ENCODE measurements at regions not wholly inside any gene's neighbourhood (a gene's known extent, or its start where the extent isn't known, plus 50 kb on each side); places are given as distances from the start of the nearest gene placed in this dataset.

- no peaks in the 10 kb centered on the region for H3K9me3 ChIP-seq
- H3K27me3 ChIP-seq, result no peaks in the 10 kb centered on the region
- H3K36me3 ChIP-seq, result no peaks in the 10 kb centered on the region
- DNase-seq (no peak), ATAC-seq (no peak)
- H3K4me3 ChIP-seq, result no peak overlapping the region
- in situ Hi-C loops (cut with MboI; ENCODE audit: low sequenced_read_pairs in 4 of 4) (no loop called here), intact Hi-C loops (cut with DNase I; ENCODE audit: low total_unique reads) (no loop called here)
- TF ChIP-seq CTCF (IDR thresholded peaks at IDR 0.05 in 4 of 5, conservative IDR thresholded peaks at IDR 0.05 in 1 of 5) (no peak), POLR2A (IDR thresholded peaks at IDR 0.05) (no peak)
- no peaks in the 10 kb centered on the region for H3K4me1 ChIP-seq
- H3K27ac ChIP-seq, result no peak overlapping the region
Measured at GRCh38 chr6:140475086-140475485, 1100.6 kb upstream of the CITED2 start.

GRCh38 chr6:140464720-140465119 lies 1090.3 kb upstream of the CITED2 start:
- TF ChIP-seq POLR2A (IDR thresholded peaks at IDR 0.05), result no peak
- no peak for TF ChIP-seq CTCF (IDR thresholded peaks at IDR 0.05 in 4 of 5, conservative IDR thresholded peaks at IDR 0.05 in 1 of 5)
- in situ Hi-C loops (cut with MboI; ENCODE audit: low sequenced_read_pairs in 4 of 4), result no loop called here

GRCh38 chr6:140463312-140463710 lies 1088.9 kb upstream of the CITED2 start:
- no peaks in the 10 kb centered on the region for H3K36me3 ChIP-seq
- H3K27ac ChIP-seq, result peak overlapping the region; percentile 58 to 82 (median 67)
- H3K27me3 ChIP-seq, result no peaks in the 10 kb centered on the region
- in situ Hi-C loops (cut with MboI; ENCODE audit: low sequenced_read_pairs in 4 of 4), result no loop called here
- DNase-seq (no peak), ATAC-seq (no peak)
- no peak overlapping the region for H3K4me3 ChIP-seq
- intact Hi-C loops (cut with DNase I; ENCODE audit: low total_unique reads), result no loop called here
- H3K4me1 ChIP-seq, result peaks cover 6 to 19% of the 10 kb centered on the region in 2 donors
- TF ChIP-seq POLR2A (IDR thresholded peaks at IDR 0.05) (no peak), CTCF (IDR thresholded peaks at IDR 0.05 in 4 of 5, conservative IDR thresholded peaks at IDR 0.05 in 1 of 5) (no peak)
- peaks cover 0 to under 1% (median 0%) of the 10 kb centered on the region in 3 donors for H3K9me3 ChIP-seq

More at GRCh38 chr6:140464720-140465119, 1090.3 kb upstream of the CITED2 start:
- Histone ChIP-seq H3K27ac (no peak overlapping the region), H3K4me1 (peaks cover 6 to 19% of the 10 kb centered on the region in 2 donors), H3K27me3 (no peaks in the 10 kb centered on the region), H3K9me3 (peaks cover 0 to 7% (median 0%) of the 10 kb centered on the region in 3 donors), H3K36me3 (no peaks in the 10 kb centered on the region), H3K4me3 (no peak overlapping the region)
- ATAC-seq (no peak), DNase-seq (no peak)
- intact Hi-C loops (cut with DNase I; ENCODE audit: low total_unique reads), result no loop called here

GRCh38 chr6:140462453-140463311 lies 1088.2 kb upstream of the CITED2 start:
- no peak for DNase-seq
- TF ChIP-seq CTCF (IDR thresholded peaks at IDR 0.05 in 4 of 5, conservative IDR thresholded peaks at IDR 0.05 in 1 of 5), result no peak
- TF ChIP-seq POLR2A (IDR thresholded peaks at IDR 0.05), result no peak
- intact Hi-C loops (cut with DNase I; ENCODE audit: low total_unique reads) (no loop called here), in situ Hi-C loops (cut with MboI; ENCODE audit: low sequenced_read_pairs in 4 of 4) (no loop called here)
- H3K27me3 ChIP-seq, result no peaks in the 10 kb centered on the region
- ATAC-seq, result peak; percentile 84 to 93
- no peak overlapping the region for H3K4me3 ChIP-seq
- H3K4me1 ChIP-seq, result peaks cover 6 to 19% of the 10 kb centered on the region in 2 donors
- H3K27ac ChIP-seq, result peak overlapping the region; percentile 58 to 82 (median 72)
- H3K9me3 ChIP-seq, result no peaks in the 10 kb centered on the region
- no peaks in the 10 kb centered on the region for H3K36me3 ChIP-seq
